ENCODE measurements at regions not wholly inside any gene's neighbourhood (a gene's known extent, or its start where the extent isn't known, plus 50 kb on each side); places are given as distances from the start of the nearest gene placed in this dataset.
"Not testable (repeated sequence)": the region's sequence is repeated elsewhere in the genome, so short reads cannot be mapped to it uniquely, and the experiment has no call there.

DNA sequence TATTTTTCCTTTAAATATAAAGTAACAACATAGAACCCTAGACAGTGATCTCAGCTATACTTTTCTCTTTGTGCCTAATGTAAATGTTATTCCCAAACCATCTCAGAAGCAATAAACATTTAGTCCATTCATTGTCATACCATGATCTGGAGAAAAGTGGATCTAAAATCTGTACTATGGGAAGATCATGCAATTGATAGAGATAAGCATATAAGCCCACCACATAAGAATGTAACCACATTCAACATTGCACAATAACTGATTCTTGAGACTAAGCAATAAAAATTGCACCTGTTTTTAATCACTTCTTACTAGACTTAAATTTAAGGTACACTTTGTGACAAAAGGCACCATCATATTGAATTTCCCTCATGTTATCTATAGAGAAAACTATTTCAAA is 1403.0 kb upstream of the C9orf72 start:
- no peak for DNase-seq (ENCODE audit: low read depth in 2 of 2)

DNA sequence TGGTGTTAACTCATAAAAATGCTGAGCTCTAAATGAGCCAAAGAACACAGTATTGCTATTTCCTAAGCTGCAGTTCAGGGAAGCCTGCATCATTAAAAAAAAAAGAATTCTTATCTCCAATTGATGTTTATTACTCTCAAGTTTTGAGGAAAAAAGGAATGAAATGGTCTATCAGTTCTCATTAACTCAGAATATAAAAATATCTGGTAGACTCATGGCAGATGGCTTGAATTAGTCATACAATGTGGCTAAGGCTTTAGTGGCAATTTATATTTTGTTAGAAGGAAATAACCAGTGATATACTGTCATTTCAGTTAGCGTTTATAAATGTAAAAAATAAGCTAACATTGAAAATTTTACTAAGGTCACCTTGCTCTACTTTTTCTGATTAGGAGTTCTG is 1403.4 kb upstream of the C9orf72 start:
- no peak for DNase-seq (ENCODE audit: low read depth in 2 of 2)

DNA sequence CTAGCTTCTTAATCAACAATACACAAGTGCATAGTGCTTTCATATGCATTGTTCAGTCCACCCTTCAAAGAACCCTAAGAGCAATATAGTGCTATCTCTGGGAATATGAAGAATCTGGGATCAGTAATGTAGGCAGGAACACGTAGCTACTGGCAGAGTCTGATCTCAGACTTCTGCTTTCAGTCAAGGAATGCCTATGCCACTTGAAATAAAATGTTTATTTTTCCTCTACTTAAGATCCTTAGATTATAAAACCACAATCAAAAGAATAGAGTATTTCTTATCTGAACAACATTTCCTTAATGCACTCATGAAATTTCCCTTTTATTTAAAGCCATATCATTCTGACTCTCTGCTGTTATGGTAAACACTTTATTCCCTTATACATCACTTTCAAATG is 1407.8 kb upstream of the C9orf72 start:
- no peak for DNase-seq (ENCODE audit: low read depth in 2 of 2)

DNA sequence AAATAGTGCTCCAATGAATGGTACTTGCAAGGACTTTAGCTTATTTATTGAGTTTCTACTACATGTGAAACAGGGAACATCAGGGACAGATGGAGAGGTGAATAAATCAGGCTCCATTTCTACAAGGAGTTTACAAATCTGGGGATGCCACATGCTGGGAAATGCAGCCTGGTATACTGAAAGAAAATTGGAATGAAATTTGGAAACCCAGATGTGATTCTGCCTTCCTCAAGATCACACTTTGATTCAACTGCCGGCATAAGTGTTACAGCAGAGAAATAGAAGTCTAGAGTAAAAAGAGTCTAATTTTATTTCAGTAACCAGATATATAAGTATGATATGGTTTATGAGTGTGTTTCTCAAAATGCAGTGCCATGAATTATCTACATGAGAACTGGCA is 1408.4 kb upstream of the C9orf72 start:
- DNase-seq (ENCODE audit: low read depth in 2 of 2), result no peak

DNA sequence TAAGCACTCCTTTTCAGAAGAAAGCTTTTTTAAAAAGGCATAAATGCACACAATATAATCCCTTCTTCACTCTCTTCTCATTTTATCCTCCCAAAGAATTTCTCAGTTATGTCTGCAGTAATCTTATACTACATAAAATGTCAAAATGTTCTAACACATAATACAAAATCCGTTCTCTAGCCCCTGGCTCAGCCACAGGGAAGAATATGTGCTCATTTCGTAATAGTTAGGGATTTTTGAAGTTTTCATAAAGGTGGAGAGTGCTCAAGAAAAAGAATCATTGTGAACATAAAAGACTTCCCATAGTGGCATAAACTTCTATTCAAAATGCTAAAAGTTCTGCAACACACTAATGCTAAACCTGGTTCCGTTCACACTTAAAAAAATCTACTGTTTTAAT is 1410.7 kb upstream of the C9orf72 start:
- DNase-seq (ENCODE audit: low read depth in 2 of 2), result no peak

DNA sequence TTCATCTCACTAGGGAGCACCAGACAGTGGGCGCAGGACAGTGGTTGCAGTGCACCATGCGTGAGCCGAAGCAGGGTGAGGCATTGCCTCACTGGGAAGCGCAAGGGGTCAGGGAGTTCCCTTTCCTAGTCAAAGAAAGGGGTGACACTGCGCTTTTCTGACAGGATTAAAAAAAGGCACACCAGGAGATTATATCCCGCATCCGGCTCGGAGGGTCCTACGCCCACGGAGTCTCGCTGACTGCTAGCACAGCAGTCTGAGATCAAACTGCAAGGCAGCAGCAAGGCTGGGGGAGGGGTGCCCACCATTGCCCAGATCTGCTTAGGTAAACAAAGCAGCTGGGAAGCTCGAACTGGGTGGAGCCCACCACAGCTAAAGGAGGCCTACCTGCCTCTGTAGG is 1416.7 kb upstream of the C9orf72 start:
- DNase-seq (ENCODE audit: low read depth in 2 of 2), result not testable (repeated sequence)

GRCh38 chr9:28999057-28999456 is 1425.8 kb upstream of the C9orf72 start:
- no peak for DNase-seq (ENCODE audit: low read depth in 2 of 2)

DNA sequence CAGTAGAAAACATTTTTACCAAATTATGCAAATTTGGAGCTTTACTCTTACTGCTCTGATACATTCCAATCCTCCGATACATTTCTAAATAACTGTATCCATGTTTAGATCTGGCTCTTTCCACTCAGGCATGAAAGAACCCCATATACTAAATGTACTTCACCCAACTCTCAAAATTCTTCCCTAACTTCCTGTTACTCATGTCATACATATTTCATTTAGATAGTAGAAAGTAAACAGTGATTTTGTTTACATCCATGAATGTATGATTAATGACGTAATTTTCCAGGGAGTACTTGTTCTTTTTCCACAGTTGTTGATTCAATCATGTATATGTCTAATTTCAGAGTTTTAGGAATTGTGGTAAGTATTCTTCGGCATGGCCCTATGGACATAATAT is 1426.5 kb upstream of the C9orf72 start:
- DNase-seq (ENCODE audit: low read depth in 2 of 2), result no peak

- no peak for DNase-seq (ENCODE audit: low read depth in 2 of 2)
Observed at GRCh38 chr9:29001006-29001405, 1427.7 kb upstream of the C9orf72 start.

GRCh38 chr9:29004988-29005387 is 1431.7 kb upstream of the C9orf72 start:
- DNase-seq (ENCODE audit: low read depth in 2 of 2), result no peak

GRCh38 chr9:29006628-29007027 is 1433.3 kb upstream of the C9orf72 start:
- DNase-seq (ENCODE audit: low read depth in 2 of 2), result no peak

DNA sequence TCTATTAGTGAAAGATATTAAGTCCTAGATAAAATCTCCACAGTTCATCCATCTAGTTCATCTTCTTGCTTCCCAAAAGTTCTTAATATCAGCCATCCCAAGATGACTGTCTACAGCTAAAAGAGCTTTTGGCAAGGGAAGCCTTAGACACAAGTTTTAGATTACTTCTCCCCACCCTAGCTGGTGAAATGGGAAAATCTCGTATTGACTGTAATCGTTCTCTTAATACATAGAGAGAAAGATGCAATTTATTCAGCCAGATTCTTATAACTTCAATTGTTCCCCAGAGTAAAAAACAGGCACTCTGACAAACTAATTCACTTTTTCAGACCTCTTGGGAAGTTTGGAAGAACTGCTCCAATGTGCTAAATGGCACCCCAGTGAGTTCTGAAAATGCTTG is 1439.6 kb upstream of the C9orf72 start:
- no peak for DNase-seq (ENCODE audit: low read depth in 2 of 2)

GRCh38 chr9:29021632-29022031 is 1448.4 kb upstream of the C9orf72 start:
- DNase-seq (ENCODE audit: low read depth in 2 of 2), result no peak

GRCh38 chr9:29038332-29038731 is 1465.1 kb upstream of the C9orf72 start:
- DNase-seq (ENCODE audit: low read depth in 2 of 2), result no peak

DNA sequence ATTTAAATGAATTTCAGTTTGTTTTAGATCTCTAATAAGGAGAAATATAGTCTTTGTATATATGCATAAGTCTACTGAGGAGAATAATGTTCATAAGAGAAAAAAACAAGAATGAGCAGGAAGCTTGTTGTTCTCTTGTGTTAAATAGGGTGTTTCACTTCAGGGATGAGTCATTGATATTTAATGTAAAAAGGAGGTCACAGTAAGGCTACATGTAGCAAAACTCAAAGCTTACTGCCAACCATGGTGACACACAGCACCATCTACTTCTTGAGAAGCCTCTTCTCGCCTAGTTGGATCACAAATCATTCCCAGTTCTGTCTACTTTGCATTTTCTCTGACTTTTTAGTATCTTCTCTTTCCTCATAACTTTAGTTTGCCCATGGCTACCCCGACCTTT is 1466.0 kb upstream of the C9orf72 start:
- DNase-seq (ENCODE audit: low read depth in 2 of 2), result no peak

DNA sequence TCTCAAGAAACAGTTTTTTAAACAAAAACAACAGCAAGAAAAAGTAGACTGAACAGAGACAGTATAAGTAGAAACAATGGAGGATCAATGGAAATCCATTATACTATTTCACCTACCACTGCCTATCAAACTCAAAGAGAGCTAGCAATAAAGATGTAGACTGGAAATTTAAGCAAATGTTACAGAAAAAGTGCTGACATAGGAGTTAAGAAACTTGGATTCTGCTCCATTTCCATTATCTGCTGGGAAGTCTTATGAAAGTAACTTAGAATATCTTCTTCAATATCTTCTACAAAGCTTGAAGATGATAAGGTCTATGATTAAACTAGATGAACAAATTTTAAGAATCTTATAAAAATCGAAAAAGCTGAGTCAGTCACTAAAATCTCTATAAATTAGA is 1469.8 kb upstream of the C9orf72 start:
- DNase-seq (ENCODE audit: low read depth in 2 of 2), result no peak

- DNase-seq (ENCODE audit: low read depth in 2 of 2), result no peak
Observed at GRCh38 chr9:29044959-29045358, 1471.7 kb upstream of the C9orf72 start.

DNA sequence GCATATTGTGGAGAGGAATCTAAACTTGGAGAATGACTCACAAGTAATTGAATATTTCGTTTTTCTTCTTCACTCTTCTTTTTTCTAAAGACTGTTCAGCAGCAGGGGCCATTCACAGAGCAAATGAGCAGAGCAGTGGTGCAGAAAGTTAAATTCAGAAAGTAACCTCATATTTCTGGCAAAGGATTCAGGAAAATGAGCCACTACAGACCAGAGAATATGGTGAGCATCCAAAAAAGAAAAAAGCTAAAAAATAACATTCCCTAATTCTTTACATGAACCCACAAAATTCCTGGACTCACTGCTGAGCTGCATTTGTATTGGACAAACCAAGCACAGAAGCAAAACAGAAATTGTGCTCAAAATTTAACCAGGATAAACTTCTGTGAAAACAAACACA is 1486.8 kb upstream of the C9orf72 start:
- no peak for DNase-seq (ENCODE audit: low read depth in 2 of 2)

GRCh38 chr9:29062446-29062845 is 1489.2 kb upstream of the C9orf72 start:
- DNase-seq (ENCODE audit: low read depth in 2 of 2), result no peak

DNA sequence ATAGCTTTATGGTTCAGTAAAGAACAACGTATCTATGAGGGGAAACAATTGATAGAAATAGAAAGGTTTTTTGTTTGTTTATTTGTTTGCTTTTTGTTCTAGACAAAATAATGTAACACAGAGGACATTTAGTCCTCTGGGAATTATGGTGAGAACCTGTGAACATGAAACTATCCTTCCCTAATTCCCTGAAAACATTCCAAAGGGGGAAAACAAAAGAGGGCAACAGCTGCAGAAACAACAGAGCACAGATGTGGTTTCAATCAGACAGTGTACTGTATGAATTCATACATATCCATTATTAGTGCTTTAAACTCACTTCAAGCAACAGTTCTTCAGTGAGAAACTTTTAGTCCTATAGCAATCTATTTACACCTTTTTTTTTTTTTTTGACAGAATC is 1489.8 kb upstream of the C9orf72 start:
- DNase-seq (ENCODE audit: low read depth in 2 of 2), result no peak

DNA sequence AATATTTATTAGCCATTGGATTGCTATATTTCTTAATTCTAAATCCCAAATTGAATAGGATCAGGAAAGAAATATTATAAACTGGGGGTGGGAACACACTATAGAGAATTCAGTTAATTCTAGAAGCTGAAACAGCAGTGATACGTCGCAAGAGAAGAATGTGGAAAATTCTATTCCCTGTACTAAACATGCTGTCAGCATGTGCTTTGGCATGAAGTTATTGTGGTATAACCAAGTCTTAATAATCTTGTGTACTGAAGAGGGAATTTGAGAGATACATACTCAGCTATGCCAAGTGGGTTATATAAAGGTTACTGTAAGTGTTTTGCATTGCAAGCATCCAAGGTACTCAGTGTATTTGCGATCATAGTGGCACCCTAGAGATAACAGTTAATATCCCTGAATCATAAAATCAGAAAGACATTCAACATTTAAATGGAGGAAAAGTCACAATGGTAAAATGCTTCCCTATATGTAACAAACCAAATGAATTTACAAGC is 1492.9 kb upstream of the C9orf72 start:
- no peak for DNase-seq (ENCODE audit: low read depth in 2 of 2)

DNA sequence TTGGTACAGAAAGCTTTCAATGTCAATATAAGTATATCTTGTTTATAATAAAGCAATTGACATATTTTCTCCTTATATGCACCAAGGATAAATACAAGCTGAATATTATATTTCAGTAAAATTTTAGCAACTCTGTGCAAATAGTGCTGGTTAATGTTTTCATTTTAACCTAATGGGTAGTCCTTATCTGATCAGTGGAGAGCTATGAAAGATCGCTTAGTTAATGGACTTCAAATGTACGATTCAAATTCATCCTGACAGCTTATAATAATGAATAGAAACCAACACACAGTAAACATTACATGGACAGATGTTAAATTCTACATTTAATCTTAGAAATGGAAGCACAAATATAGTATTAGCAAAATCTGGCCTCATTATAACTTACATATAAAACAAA is 1495.2 kb upstream of the C9orf72 start:
- DNase-seq (ENCODE audit: low read depth in 2 of 2), result no peak

DNA sequence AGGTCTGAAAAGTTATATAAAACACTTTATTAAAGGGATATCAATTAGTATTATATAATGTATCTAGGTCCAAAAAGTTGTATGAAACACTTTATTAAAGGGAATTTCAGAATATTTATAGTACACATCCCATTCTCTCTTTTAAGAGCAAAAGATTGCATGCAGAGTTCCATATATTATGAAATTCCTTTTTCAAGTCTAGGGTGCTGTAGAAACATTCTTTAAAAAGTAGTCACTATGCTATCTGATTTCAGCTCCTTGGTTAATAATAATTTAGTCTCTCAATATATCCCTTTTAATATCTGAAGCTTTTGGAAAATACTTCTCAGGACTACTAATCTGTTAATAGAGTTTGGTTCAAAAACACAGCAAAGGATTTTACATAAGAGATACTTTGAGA is 1496.1 kb upstream of the C9orf72 start:
- no peak for DNase-seq (ENCODE audit: low read depth in 2 of 2)

- DNase-seq (ENCODE audit: low read depth in 2 of 2), result no peak
Observed at GRCh38 chr9:29078063-29078666, 1504.9 kb upstream of the C9orf72 start.

Measured in stimulated activated CD4-positive, alpha-beta T cell treated with anti-CD3 and anti-CD28 coated beads, Interleukin-15, amount 100 ng/mL, for 48 hours (primary cell).